GM12878 (cell line): ENCODE measurements at regions not wholly inside any gene's neighbourhood (a gene's known extent, or its start where the extent isn't known, plus 50 kb on each side); places are given as distances from the start of the nearest gene placed in this dataset.

ENCODE experiments used
- ATAC-seq: fragments of 200-7000 bp; cut with Tn5 transposase; 3 replicates; pipeline ENCODE4 v1.9.1; 2020; ENCODE audit warnings: mild to moderate bottlenecking, moderate library complexity
- BruUV-seq: library from RNA; stranded (reverse); fragments of 400-500 nt; replicated peaks from 2 replicates; lab custom pipeline; 2021; lab: Mats Ljungman, UMichigan
- CTCF ChIA-PET: fragments of 300-600 bp; sonication (Branson Sonifier 250); formaldehyde crosslinking; extraction: SDS; loops from one replicate; lab custom pipeline; 2021; ENCODE audit warnings: inconsistent platforms; lab: Yijun Ruan, JAX
- POLR2A ChIA-PET: fragments of 350-600 bp; formaldehyde crosslinking; extraction: SDS; loops from one replicate; lab custom pipeline; 2021; ENCODE audit warnings: inconsistent platforms; lab: Charles Lee
- RAD21 ChIA-PET: fragments of 300-600 bp; sonication (Branson Sonifier 250); formaldehyde crosslinking; loops from one replicate; lab custom pipeline; 2023; ENCODE audit warnings: antibody characterized with exemption; ENCODE audit not compliant: unreplicated experiment; lab: Charles Lee
- SMC1A ChIA-PET: fragments of 300-600 bp; sonication (Branson Sonifier 250); formaldehyde crosslinking; loops from one replicate; lab custom pipeline; 2023; ENCODE audit not compliant: unreplicated experiment, uncharacterized antibody; lab: Charles Lee
- DNase-seq: peaks from one replicate; pipeline ENCODE4 v3.0.0-alpha.2; 2011; ENCODE audit warnings: low read depth, low spot score
- FAIRE-seq: peaks from 3 replicates; lab custom pipeline; 2011; peaks lifted over from hg19 to GRCh38; lab: Jason Lieb, UNC
- H2AFZ ChIP-seq: 2 replicates; pipeline ENCODE4 v1.6.0; 2011; ENCODE audit warnings: low read depth, low read length, control low read depth; ENCODE audit not compliant: control insufficient read depth
- H3K27ac ChIP-seq: 2 replicates; pipeline ENCODE4 v1.5.1; 2011; ENCODE audit warnings: control low read depth; ENCODE audit not compliant: control insufficient read depth, insufficient read depth
- H3K27me3 ChIP-seq, 2 experiments: replicated peaks in 1 of 2; 2 replicates each; pipeline versions ENCODE4 v1.6.0 to v1.6.1; 2011; ENCODE audit warnings: low read length in 1 of 2; ENCODE audit not compliant: control insufficient read depth in 2 of 2, insufficient read depth in 2 of 2
- H3K36me3 ChIP-seq, 2 experiments: 2 replicates each; pipeline ENCODE4 v1.5.1; 2011; ENCODE audit warnings: low read length in 1 of 2; ENCODE audit not compliant: control insufficient read depth in 2 of 2, insufficient read depth in 2 of 2
- H3K4me1 ChIP-seq: 2 replicates; pipeline ENCODE4 v1.6.1; 2011; ENCODE audit warnings: mild to moderate bottlenecking, low read length, moderate library complexity, mixed read lengths; ENCODE audit not compliant: control insufficient read depth, insufficient read depth
- H3K4me2 ChIP-seq: 2 replicates; pipeline ENCODE4 v1.6.0; 2011; ENCODE audit warnings: control low read depth; ENCODE audit not compliant: control insufficient read depth, insufficient read depth
- H3K4me3 ChIP-seq: fragments of 200-600 bp; sonication (generic); 2 replicates; pipeline ENCODE4 v1.5.1; 2016
- H3K79me2 ChIP-seq: 2 replicates; pipeline ENCODE4 v1.6.0; 2011; ENCODE audit warnings: low read length; ENCODE audit not compliant: control insufficient read depth, insufficient read depth
- H3K9ac ChIP-seq: 2 replicates; pipeline ENCODE4 v1.8.0; 2011; ENCODE audit warnings: low read length, control low read depth, mixed read lengths; ENCODE audit not compliant: control insufficient read depth, insufficient read depth
- H3K9me3 ChIP-seq: replicated peaks from 3 replicates; pipeline ENCODE4 v1.5.1; 2011; ENCODE audit warnings: mild to moderate bottlenecking, low read length; ENCODE audit not compliant: control insufficient read depth, insufficient read depth
- H4K20me1 ChIP-seq: 2 replicates; pipeline ENCODE4 v1.6.0; 2011; ENCODE audit not compliant: control insufficient read depth, insufficient read depth
- BCLAF1 ChIP-seq: fragments of 450-650 bp; IDR thresholded peaks from 2 replicates; pipeline ENCODE4 v1.6.1; 2017; ENCODE audit warnings: antibody characterized with exemption, mild to moderate bottlenecking, moderate library complexity
- CHD1 ChIP-seq: IDR thresholded peaks from 2 replicates; pipeline ENCODE4 v1.6.1; 2012; ENCODE audit warnings: low read depth, low read length, improper control_type of control experiment
- CREB1 ChIP-seq: IDR thresholded peaks from 2 replicates; pipeline ENCODE4 v1.6.1; 2012; ENCODE audit warnings: low read depth, mild to moderate bottlenecking, inconsistent platforms
- EED ChIP-seq: sonication (generic); IDR thresholded peaks from 2 replicates; pipeline ENCODE4 v1.6.1; 2016; ENCODE audit warnings: antibody characterized with exemption, low read depth
- KAT2A ChIP-seq: conservative IDR thresholded peaks from 2 replicates; pipeline ENCODE4 v1.6.1; 2011; ENCODE audit warnings: low read depth, low read length; ENCODE audit not compliant: control insufficient read depth
- MAX ChIP-seq: IDR thresholded peaks from 2 replicates; pipeline ENCODE4 v1.6.1; 2012; ENCODE audit warnings: low read depth, low read length, improper control_type of control experiment
- MEF2B ChIP-seq: fragments of 450-650 bp; IDR thresholded peaks from 2 replicates; pipeline ENCODE4 v1.6.1; 2018; ENCODE audit warnings: mild to moderate bottlenecking, moderate library complexity; ENCODE audit not compliant: partially characterized antibody, poor library complexity, severe bottlenecking
- MTA2 ChIP-seq: fragments of 450-650 bp; IDR thresholded peaks from 2 replicates; pipeline ENCODE4 v1.6.1; 2016; ENCODE audit warnings: low read depth, mild to moderate bottlenecking, moderate library complexity
- NFYA ChIP-seq: IDR thresholded peaks from 2 replicates; pipeline ENCODE4 v1.6.1; 2011; ENCODE audit warnings: low read depth, mild to moderate bottlenecking, low read length, improper control_type of control experiment, borderline replicate concordance
- NR2F1 ChIP-seq: fragments of 450-650 bp; conservative IDR thresholded peaks from 2 replicates; pipeline ENCODE4 v1.6.1; 2017; ENCODE audit warnings: mild to moderate bottlenecking
- SMC3 ChIP-seq: IDR thresholded peaks from 2 replicates; pipeline ENCODE4 v1.6.1; 2011; ENCODE audit warnings: low read length, improper control_type of control experiment, borderline replicate concordance
- TAF1 ChIP-seq: IDR thresholded peaks from 2 replicates; pipeline ENCODE4 v1.6.1; 2011; ENCODE audit warnings: mild to moderate bottlenecking, low read depth, low read length, borderline replicate concordance
- ZNF207 ChIP-seq: fragments of 450-650 bp; IDR thresholded peaks from 2 replicates; pipeline ENCODE4 v1.6.1; 2014; ENCODE audit warnings: antibody characterized with exemption, mild to moderate bottlenecking, borderline replicate concordance
- ZNF384 ChIP-seq: IDR thresholded peaks from 2 replicates; pipeline ENCODE4 v1.6.1; 2012; ENCODE audit warnings: low read depth, mild to moderate bottlenecking, low read length, improper control_type of control experiment, borderline replicate concordance
- WGBS: methylation state at CpG from one replicate; pipeline ENCODE4 v1.1.6; 2016; ENCODE audit warnings: low lambda C conversion rate; ENCODE audit not compliant: insufficient replicate concordance, insufficient coverage; ENCODE audit errors: missing lambda C conversion rate; 5-methylcytosine and 5-hydroxymethylcytosine counted together
- in situ Hi-C: fragments of 300-500 bp; cut with MboI; formaldehyde crosslinking; loops from 9 replicates; pipeline ENCODE4 v1.14.3; 2018; ENCODE audit warnings: mixed read lengths
- intact Hi-C: fragments of 100-400 bp; cut with micrococcal nuclease; formaldehyde crosslinking; loops from one replicate; pipeline ENCODE4 v1.14.2; 2022; ENCODE audit not compliant: unreplicated experiment

- H4K20me1 ChIP-seq = no peaks in the 10 kb centered on the region
- intact Hi-C loops = no loop called here
- RAD21 ChIA-PET = interaction anchor here (2.2 kb wide), 1 partner anchor 11 kb away, joined by 5 read pairs; no protein-coding TSS in a partner anchor
- H3K27ac ChIP-seq = no peak overlapping the region
- H3K4me2 ChIP-seq = no peak overlapping the region
- in situ Hi-C loops = no loop called here
- no peaks in the 10 kb centered on the region for H3K79me2 ChIP-seq
- H3K36me3 ChIP-seq = no peaks in the 10 kb centered on the region
- BruUV-seq = no TSS peak
- H3K9ac ChIP-seq = no peak overlapping the region
- 47% methylated on average over 10 of the region's 10 CpGs for WGBS
- H2AFZ ChIP-seq = no peak overlapping the region
- no peaks in the 10 kb centered on the region for H3K27me3 ChIP-seq
- ATAC-seq (no peak), FAIRE-seq (no peak)
- no peak for TF ChIP-seq MTA2
- no peak for TF ChIP-seq EED
- TF ChIP-seq MEF2B = no peak
- TF ChIP-seq KAT2A = no peak
- no peak for TF ChIP-seq ZNF384
- TF ChIP-seq BCLAF1 = no peak
- no peak for TF ChIP-seq ZNF207
- no peak for TF ChIP-seq SMC3
- no peak for TF ChIP-seq MAX
- no peak for TF ChIP-seq NR2F1
- TF ChIP-seq CREB1 = no peak
- TF ChIP-seq CHD1 = no peak
- no peak for TF ChIP-seq NFYA
- TF ChIP-seq TAF1 = no peak
- TF ChIP-seq, all 136 proteins: peak for 0
- Histone ChIP-seq H3K9me3 (no peaks in the 10 kb centered on the region; the same call in 2 of the 3 replicates), H3K4me1 (0 out of 2 replicates have a peak, but pooled peaks cover 4% of the 10 kb centered on the region), H3K4me3 (no peak overlapping the region)
- no peak for DNase-seq
- ChIA-PET CTCF (interaction anchor here (1.3 kb wide), 1 partner anchor 11 kb away, joined by 3 read pairs; no protein-coding TSS in a partner anchor), SMC1A (interaction anchor here (0.7 to 1.2 kb wide), 2 partner anchors 10 to 14 kb away, joined by 3 read pairs; no protein-coding TSS in a partner anchor), POLR2A (interaction anchor here (1.5 kb wide), 1 partner anchor 10 kb away, joined by 6 read pairs; no protein-coding TSS in a partner anchor)
These were observed 597.4 kb downstream of the SOX6 start for GRCh38 chr11:15758857-15759465.
